ENCODE measurements at regions not wholly inside any gene's neighbourhood (a gene's known extent, or its start where the extent isn't known, plus 50 kb on each side); places are given as distances from the start of the nearest gene placed in this dataset.
"Not testable (repeated sequence)": the region's sequence is repeated elsewhere in the genome, so short reads cannot be mapped to it uniquely, and the experiment has no call there.

DNA sequence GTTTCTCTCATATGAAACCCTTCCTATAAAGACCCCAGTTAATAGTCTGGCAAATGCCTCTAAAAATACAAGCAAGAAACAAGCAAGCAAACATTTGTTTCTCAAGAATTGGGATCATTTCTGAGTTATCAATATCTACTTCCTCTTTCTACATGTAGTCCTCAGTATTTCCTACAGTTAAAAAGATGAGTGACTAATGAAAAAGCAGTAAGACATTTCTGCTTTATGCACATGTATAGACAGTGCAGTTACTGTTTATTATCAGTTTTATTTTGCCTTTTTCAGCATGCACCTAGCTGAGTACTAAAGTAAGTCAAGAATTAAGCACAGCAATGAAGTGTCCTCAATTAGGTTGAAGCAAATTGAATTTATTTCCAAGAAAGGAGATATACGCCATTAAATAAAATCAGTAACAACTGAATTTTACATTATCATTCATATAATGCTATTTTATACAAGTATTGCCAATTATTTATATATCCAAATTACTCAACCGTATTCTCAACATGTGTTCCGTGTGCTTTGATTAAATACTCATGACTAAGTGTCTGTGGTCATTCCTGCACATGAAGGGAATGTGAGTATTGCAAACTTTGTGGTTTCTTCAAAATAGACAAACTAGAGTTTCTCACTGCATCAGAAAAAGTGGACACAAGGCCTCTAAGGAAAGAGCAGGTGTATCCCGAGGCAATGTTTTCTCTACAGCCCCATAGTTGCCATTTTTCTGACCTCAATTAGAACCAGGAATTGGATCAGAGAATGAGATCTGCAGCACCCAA is 159.3 kb upstream of the MARCKS start:
- no peak for DNase-seq
- Mint-ChIP-seq H3K36me3 (ENCODE audit: low read depth) (no peaks in the 10 kb centered on the region), H3K4me3 (no peak overlapping the region), H3K9me3 (no peaks in the 10 kb centered on the region), H3K27me3 (no peaks in the 10 kb centered on the region), H3K27ac (no peak overlapping the region), H3K4me1 (ENCODE audit: low read depth) (no peaks in the 10 kb centered on the region)

DNA sequence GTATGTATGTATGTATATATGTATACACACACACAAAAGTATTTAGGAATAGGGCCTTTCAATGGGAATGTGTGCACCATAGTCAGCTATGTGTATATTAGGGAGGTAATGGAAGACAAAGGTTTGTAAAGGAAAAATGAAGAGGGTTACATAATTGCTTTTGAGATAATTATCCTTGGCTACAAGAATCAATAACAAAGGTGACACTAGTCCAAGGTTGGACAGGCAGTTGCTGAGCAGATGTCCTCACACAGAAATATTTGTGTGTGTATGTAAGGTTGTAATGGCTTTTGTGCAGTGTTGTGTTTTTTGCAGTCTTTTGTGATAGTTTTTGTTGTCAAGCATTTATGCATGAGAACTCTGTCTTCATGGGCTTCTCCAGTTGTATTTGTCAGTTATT is 157.9 kb upstream of the MARCKS start:
- Mint-ChIP-seq H3K4me3 (no peak overlapping the region), H3K9me3 (no peaks in the 10 kb centered on the region), H3K36me3 (ENCODE audit: low read depth) (no peaks in the 10 kb centered on the region), H3K4me1 (ENCODE audit: low read depth) (no peaks in the 10 kb centered on the region), H3K27me3 (no peaks in the 10 kb centered on the region), H3K27ac (no peak overlapping the region)
- DNase-seq, result no peak

DNA sequence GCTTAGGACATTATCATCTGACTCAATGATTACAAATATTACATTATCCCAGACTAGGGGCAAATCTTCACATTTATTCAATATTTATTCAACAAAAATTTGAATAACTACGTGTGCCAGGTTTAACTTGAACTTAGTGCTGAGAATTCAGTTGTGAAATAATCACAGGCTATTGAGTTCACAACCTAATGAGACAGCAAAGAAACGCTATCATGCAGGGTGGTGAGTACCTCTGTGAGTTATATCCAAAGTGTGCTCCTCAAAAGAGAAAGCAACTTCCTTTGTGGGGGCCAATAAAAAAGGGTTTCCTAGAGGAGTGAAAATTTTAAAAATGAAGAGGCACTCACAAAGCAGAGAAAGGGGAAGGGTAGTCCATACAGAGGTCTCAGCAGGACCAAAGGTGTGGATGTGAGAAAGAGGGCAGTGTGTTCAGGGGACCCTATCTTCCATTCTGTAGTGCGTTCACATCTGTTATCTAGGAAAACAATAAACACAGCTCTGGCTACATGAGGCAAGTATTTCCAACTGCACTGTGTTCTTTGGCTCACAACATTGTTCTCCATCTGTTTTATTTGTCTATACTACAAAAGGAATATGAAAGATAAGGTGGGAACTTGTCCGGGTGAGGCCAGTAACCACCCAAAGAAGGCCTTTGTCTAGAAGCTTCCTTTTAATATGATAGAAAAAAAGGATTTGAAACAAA is 155.4 kb upstream of the MARCKS start:
- H3K4me1 Mint-ChIP-seq (ENCODE audit: low read depth), result no peaks in the 10 kb centered on the region
- no peak for DNase-seq
- H3K4me3 Mint-ChIP-seq, result no peak overlapping the region
- H3K36me3 Mint-ChIP-seq (ENCODE audit: low read depth), result no peaks in the 10 kb centered on the region
- H3K27me3 Mint-ChIP-seq, result no peaks in the 10 kb centered on the region
- H3K9me3 Mint-ChIP-seq, result no peaks in the 10 kb centered on the region
- no peak overlapping the region for H3K27ac Mint-ChIP-seq

DNA sequence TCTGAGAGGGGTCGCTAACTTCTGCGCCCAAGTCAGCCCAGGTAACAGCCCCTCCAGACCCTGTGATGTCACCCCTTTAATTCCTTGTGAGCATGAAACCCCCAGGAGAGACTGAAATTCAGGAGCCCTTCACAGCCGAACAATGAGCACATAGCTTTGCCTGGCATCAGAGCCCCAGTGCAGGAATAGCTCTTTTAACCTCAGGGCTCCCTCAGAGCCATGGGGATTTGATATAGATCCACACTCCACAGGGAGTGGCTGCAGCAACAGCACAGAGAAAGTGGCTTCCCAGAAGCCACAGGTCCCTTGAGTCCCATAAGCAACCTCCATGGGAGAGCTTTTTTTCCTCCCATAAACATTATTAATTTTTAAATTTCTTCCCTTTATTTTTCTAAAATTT is 150.0 kb upstream of the MARCKS start:
- H3K4me1 Mint-ChIP-seq (ENCODE audit: low read depth), result no peaks in the 10 kb centered on the region
- H3K27ac Mint-ChIP-seq, result no peak overlapping the region
- no peak for DNase-seq

DNA sequence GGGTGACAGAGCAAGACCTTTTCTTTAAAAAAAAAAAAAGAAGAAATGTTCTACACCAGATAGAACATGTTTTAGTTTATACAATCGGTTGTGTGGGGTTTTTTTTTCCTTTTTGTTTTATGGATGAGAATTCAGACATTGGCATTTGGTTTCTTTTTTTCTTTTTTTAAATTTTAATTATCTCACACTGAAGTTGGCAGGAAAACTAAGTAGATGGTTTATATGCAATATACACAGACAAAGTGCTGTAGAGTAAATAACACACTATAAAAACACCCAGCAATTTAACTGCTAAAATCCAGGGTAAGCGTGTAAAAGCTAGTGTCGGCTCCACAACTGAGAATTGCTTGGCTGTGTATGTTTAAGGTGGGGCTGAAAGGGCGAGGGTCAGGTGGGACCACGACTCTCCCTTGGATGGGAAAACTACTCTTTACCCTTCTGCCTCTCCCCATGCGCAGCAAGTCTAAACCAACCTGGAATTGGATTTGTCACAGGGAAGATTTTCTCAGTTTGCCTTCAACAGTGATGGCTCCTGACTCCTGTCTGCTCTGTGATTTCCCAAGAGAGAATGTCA is 147.1 kb upstream of the MARCKS start:
- H3K4me3 Mint-ChIP-seq, result no peak overlapping the region
- H3K27me3 Mint-ChIP-seq, result no peaks in the 10 kb centered on the region
- no peaks in the 10 kb centered on the region for H3K36me3 Mint-ChIP-seq (ENCODE audit: low read depth)
- no peak overlapping the region for H3K27ac Mint-ChIP-seq
- H3K4me1 Mint-ChIP-seq (ENCODE audit: low read depth), result no peaks in the 10 kb centered on the region
- DNase-seq, result no peak
- no peaks in the 10 kb centered on the region for H3K9me3 Mint-ChIP-seq

More for the DNA sequence above, 150.0 kb upstream of the MARCKS start:
- Mint-ChIP-seq H3K9me3 (no peaks in the 10 kb centered on the region), H3K36me3 (ENCODE audit: low read depth) (no peaks in the 10 kb centered on the region), H3K4me3 (no peak overlapping the region), H3K27me3 (no peaks in the 10 kb centered on the region)

DNA sequence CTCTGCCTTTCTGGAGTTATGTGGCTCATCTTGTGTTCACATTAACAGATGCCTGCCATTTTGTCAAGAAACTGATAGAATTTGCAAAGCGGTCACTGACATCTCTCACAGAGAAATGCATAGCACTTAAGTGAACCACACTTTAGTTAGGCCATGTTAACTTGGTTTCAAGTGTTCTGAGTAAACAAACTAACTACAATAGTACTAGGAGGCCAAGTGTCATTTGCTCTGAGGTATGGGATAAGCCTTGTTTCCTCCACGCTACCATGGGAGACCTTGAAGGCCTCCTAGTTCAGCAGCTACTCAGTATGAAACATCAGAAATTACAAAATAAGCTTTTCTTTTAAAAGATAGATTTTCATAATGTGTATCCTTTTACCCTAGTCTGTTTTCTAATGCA is 143.5 kb upstream of the MARCKS start:
- DNase-seq, result no peak
- H3K9me3 Mint-ChIP-seq, result no peaks in the 10 kb centered on the region
- no peaks in the 10 kb centered on the region for H3K36me3 Mint-ChIP-seq (ENCODE audit: low read depth)
- H3K27me3 Mint-ChIP-seq, result no peaks in the 10 kb centered on the region
- H3K4me1 Mint-ChIP-seq (ENCODE audit: low read depth), result no peaks in the 10 kb centered on the region
- no peak overlapping the region for H3K4me3 Mint-ChIP-seq
- no peak overlapping the region for H3K27ac Mint-ChIP-seq

DNA sequence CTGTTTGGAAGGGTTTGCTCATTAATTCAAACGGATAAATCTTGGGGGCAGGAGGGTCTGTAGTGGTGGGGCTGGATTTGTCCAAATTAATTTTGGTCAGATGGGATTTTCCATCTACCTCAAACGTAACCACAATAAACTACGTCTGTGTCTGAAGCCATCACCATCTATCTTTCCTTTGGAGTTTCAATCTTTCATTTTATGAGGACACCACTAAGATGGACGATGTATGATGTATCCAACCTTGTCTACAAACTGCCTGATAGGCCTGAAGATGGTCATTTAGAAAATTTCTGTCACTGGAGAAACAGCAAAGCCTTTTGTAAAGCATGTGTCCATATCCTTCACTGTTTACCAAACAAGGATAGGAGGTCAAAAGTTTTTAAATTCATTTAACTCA is 138.6 kb upstream of the MARCKS start:
- no peak for DNase-seq
- Mint-ChIP-seq H3K27ac (no peak overlapping the region), H3K4me1 (ENCODE audit: low read depth) (no peaks in the 10 kb centered on the region), H3K36me3 (ENCODE audit: low read depth) (no peaks in the 10 kb centered on the region), H3K27me3 (peaks cover 8% of the 10 kb centered on the region), H3K4me3 (no peak overlapping the region), H3K9me3 (no peaks in the 10 kb centered on the region)

DNA sequence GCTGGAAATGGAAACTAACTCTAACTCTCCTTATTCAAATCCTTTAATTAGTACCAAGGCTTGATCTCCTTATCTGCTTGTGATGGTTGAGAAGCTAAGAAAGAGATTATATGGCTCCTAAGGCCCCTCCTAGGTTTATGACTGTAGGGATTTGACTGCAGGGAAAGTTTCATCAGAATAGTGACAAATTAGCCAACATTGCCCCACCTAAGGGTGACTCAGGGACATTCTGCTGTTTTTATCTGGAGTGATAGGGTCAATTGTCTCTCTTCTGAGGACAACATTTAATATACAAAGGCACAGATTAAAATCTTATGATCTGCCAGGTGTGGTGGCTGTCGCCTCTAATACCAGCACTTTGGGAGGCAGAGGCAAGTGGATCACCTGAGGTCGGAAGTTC is 138.1 kb upstream of the MARCKS start:
- no peak overlapping the region for H3K27ac Mint-ChIP-seq
- no peaks in the 10 kb centered on the region for H3K9me3 Mint-ChIP-seq

DNA sequence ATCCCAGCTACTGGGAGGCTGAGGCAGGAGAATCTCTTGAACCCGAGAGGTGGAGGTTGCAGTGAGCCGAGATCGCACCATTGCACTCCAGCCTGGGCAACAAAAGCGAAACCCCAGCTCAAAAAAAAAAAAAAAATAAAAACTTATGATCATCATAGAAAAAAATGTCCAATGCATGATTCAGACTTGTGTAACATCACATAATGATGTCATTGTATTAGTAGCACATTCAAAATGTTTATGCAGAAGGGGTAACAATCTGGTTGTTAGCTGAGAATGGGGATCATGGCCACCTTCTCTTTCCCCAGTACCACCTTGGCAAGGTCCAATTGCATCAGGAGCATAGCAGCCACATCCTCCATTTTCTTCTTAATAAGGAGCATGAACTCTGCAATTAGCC is 137.6 kb upstream of the MARCKS start:
- Mint-ChIP-seq H3K36me3 (ENCODE audit: low read depth) (no peaks in the 10 kb centered on the region), H3K27me3 (peaks cover 8% of the 10 kb centered on the region), H3K4me1 (ENCODE audit: low read depth) (no peaks in the 10 kb centered on the region), H3K9me3 (no peaks in the 10 kb centered on the region), H3K27ac (no peak overlapping the region), H3K4me3 (no peak overlapping the region)
- no peak for DNase-seq

More for the DNA sequence above, 138.1 kb upstream of the MARCKS start:
- peaks cover 8% of the 10 kb centered on the region for H3K27me3 Mint-ChIP-seq
- DNase-seq, result no peak
- H3K36me3 Mint-ChIP-seq (ENCODE audit: low read depth), result no peaks in the 10 kb centered on the region
- H3K4me1 Mint-ChIP-seq (ENCODE audit: low read depth), result no peaks in the 10 kb centered on the region
- H3K4me3 Mint-ChIP-seq, result no peak overlapping the region

DNA sequence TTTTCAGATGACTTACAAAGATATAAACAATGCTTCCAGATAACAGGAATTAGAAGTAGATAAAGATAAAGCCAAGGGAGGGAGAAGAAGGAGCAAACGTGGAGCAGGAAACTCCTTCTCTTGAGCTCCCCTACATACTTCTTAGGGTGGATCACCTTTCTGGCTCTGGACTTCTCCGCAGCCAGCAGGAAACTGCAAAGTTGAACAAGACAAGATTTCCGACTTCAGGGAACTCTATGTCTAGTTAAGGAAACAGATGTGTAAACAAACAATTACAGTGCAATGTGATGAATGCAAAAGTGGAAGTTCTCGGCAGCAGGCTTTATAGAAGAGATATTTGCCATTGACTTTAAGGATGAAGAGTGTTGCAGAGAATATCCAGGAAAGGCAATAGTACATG is 134.0 kb upstream of the MARCKS start:
- Mint-ChIP-seq H3K27me3 (peaks cover 8% of the 10 kb centered on the region), H3K4me1 (ENCODE audit: low read depth) (no peaks in the 10 kb centered on the region), H3K36me3 (ENCODE audit: low read depth) (no peaks in the 10 kb centered on the region), H3K27ac (no peak overlapping the region), H3K4me3 (no peak overlapping the region), H3K9me3 (no peaks in the 10 kb centered on the region)
- no peak for DNase-seq

DNA sequence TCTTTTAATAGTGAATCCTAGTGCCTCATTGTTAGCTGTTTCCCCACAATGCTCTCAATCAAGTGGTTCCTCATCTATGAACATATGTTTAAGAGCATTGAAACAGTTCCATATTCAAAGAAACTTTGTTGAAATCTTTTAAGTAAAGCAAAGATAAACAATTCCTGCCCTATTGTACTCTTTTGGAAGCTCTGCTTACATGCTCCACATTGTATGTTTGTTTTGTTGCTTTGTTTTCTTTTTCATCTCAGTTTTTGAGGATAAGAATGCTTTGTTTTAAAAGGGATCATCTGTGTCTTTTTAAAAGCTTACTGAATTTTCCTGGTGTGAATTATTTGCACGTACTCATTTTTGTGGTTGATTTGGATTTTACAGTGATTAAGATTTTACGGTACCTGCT is 132.2 kb upstream of the MARCKS start:
- H3K4me3 Mint-ChIP-seq; H3K9me3 Mint-ChIP-seq; H3K36me3 Mint-ChIP-seq (ENCODE audit: low read depth); H3K27me3 Mint-ChIP-seq; H3K27ac Mint-ChIP-seq; DNase-seq; H3K4me1 Mint-ChIP-seq (ENCODE audit: low read depth): not testable (repeated sequence)

DNA sequence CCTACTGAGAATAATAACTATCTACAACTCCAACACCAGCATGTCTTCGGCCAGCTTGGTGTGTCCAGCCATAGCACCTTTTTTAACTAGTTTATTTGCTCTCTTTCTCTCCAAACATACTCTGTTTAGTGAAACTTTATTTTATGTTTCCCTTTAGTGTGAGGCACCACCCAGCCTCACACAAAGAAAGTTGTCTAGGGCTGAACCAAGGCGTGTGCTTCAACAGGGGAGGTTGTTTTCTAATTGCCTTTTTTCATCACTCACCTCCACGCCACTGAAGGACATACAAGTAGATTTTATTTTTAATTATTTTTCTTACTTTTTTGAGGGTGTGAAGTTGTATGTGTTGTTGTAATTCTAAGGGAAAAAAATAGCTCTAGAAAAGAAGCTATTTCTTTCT is 125.6 kb upstream of the MARCKS start:
- DNase-seq, result no peak
- H3K27ac Mint-ChIP-seq, result no peak overlapping the region
- no peaks in the 10 kb centered on the region for H3K36me3 Mint-ChIP-seq (ENCODE audit: low read depth)
- peaks cover 4% of the 10 kb centered on the region for H3K4me1 Mint-ChIP-seq (ENCODE audit: low read depth)
- H3K4me3 Mint-ChIP-seq, result no peak overlapping the region
- H3K27me3 Mint-ChIP-seq, result peaks cover 5% of the 10 kb centered on the region
- H3K9me3 Mint-ChIP-seq, result no peaks in the 10 kb centered on the region

DNA sequence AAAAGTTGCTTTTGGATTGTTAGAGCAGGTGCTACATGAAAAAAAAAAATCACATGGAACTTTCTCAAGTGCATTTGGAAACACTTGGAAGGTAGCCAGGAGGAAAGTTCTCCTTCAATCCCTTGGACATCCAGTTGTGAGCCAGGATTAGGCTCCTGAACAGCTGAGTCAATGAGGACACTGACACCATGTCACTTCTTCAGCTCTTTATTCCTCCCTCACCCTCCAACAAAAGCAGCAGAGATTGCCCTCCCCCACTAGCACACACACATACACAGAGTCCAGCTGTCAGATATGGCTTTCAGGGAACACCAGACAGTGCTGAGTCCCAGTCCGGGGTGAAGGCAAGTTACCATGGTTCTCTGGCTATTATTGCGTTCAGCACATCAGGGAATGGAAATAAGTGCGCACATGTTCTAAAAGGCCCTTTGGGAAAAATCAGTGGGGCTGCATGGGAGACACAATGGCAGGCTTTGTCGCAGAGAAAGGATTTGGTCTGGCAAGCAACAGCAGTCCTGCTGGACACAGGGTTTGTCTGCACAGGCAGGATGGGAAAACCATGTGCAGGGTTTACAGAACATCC is 124.7 kb upstream of the MARCKS start:
- Mint-ChIP-seq H3K27me3 (peaks cover 5% of the 10 kb centered on the region), H3K36me3 (ENCODE audit: low read depth) (no peaks in the 10 kb centered on the region), H3K4me3 (no peak overlapping the region), H3K9me3 (no peaks in the 10 kb centered on the region), H3K4me1 (ENCODE audit: low read depth) (peaks cover 4% of the 10 kb centered on the region), H3K27ac (no peak overlapping the region)
- no peak for DNase-seq

DNA sequence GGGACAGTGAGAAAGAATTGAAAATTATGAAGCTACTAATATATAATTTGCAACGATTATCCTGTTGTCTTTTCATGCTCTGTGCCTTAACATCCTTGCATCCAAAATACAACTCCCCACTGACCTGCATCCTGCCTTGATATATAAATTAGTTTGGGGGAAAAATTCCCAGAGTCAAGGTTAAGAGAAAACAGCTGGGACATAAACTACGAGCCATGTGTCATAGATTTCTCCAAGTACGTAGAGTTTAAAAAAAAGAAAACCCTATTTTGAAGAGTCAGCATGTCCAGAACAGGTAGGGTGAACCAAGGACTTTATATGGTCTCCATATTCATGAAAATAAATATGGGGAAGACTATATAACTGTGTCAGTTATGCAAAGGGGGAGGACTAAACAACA is 123.8 kb upstream of the MARCKS start:
- Mint-ChIP-seq H3K4me1 (ENCODE audit: low read depth) (peaks cover 4% of the 10 kb centered on the region), H3K4me3 (no peak overlapping the region), H3K36me3 (ENCODE audit: low read depth) (no peaks in the 10 kb centered on the region), H3K27ac (no peak overlapping the region), H3K9me3 (no peaks in the 10 kb centered on the region), H3K27me3 (peaks cover 5% of the 10 kb centered on the region)
- DNase-seq, result no peak

DNA sequence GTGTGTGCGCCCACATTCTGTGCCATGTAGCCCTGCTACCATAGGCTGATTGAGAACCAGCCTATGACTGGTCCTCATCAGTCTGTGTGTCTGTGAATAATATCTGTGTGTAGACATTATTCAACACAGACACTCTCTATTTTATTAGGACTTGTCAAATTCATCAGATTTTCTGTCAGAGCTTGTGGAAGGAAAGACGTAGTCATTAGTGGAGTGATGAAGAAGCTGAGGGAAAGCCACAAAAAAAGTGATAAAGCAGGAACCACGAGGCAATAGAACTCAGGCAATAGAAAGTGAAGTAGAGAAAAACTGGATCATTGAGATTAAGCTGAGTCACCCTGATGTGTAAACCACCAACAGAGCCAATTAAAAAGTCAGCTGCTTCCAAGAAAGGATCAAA is 122.2 kb upstream of the MARCKS start:
- no peaks in the 10 kb centered on the region for H3K9me3 Mint-ChIP-seq
- H3K36me3 Mint-ChIP-seq (ENCODE audit: low read depth), result no peaks in the 10 kb centered on the region
- peaks cover 4% of the 10 kb centered on the region for H3K4me1 Mint-ChIP-seq (ENCODE audit: low read depth)
- no peak for DNase-seq
- H3K27ac Mint-ChIP-seq, result no peak overlapping the region
- peaks cover 5% of the 10 kb centered on the region for H3K27me3 Mint-ChIP-seq
- H3K4me3 Mint-ChIP-seq, result no peak overlapping the region
